Activated naive CD8-positive, alpha-beta T cell treated with anti-CD3 and anti-CD28 coated beads for 36 hours (primary cell): ENCODE measurements at regions not wholly inside any gene's neighbourhood (a gene's known extent, or its start where the extent isn't known, plus 50 kb on each side); places are given as distances from the start of the nearest gene placed in this dataset.
"Not testable (repeated sequence)": the region's sequence is repeated elsewhere in the genome, so short reads cannot be mapped to it uniquely, and the experiment has no call there.

Source experiments
- DNase-seq: peaks from one replicate; pipeline ENCODE4 v3.0.0; 2021
- H3K27ac Mint-ChIP-seq: one replicate; pipeline ENCODE4 v1.8.0; 2022; ENCODE audit warnings: mild to moderate bottlenecking, moderate library complexity, mixed read lengths
- H3K27me3 Mint-ChIP-seq: one replicate; pipeline ENCODE4 v1.8.0; 2022; ENCODE audit warnings: mild to moderate bottlenecking, mixed read lengths
- H3K36me3 Mint-ChIP-seq: one replicate; pipeline ENCODE4 v1.8.0; 2021; ENCODE audit warnings: mild to moderate bottlenecking, mixed read lengths
- H3K4me1 Mint-ChIP-seq: one replicate; pipeline ENCODE4 v1.8.0; 2021; ENCODE audit warnings: mixed read lengths
- H3K4me3 Mint-ChIP-seq: one replicate; pipeline ENCODE4 v1.8.0; 2022; ENCODE audit warnings: mild to moderate bottlenecking, moderate library complexity, mixed read lengths
- H3K9me3 Mint-ChIP-seq: one replicate; pipeline ENCODE4 v1.8.0; 2022; ENCODE audit warnings: mixed read lengths

GRCh38 chr12:59345406-59345805 lies 250.4 kb upstream of the SLC16A7 start:
- Mint-ChIP-seq H3K27me3 (no peaks in the 10 kb centered on the region), H3K4me1 (no peaks in the 10 kb centered on the region), H3K36me3 (no peaks in the 10 kb centered on the region), H3K4me3 (no peak overlapping the region), H3K27ac (no peak overlapping the region), H3K9me3 (peaks cover 9% of the 10 kb centered on the region)
- no peak for DNase-seq

GRCh38 chr12:59344224-59344623 lies 251.6 kb upstream of the SLC16A7 start:
- peaks cover 9% of the 10 kb centered on the region for H3K9me3 Mint-ChIP-seq
- no peaks in the 10 kb centered on the region for H3K27me3 Mint-ChIP-seq
- no peaks in the 10 kb centered on the region for H3K4me1 Mint-ChIP-seq
- no peak overlapping the region for H3K27ac Mint-ChIP-seq
- H3K36me3 Mint-ChIP-seq, result no peaks in the 10 kb centered on the region
- no peak for DNase-seq
- H3K4me3 Mint-ChIP-seq, result no peak overlapping the region

GRCh38 chr12:59329462-59329861 lies 266.4 kb upstream of the SLC16A7 start:
- Mint-ChIP-seq H3K36me3 (no peaks in the 10 kb centered on the region), H3K4me1 (no peaks in the 10 kb centered on the region), H3K4me3 (no peak overlapping the region), H3K27me3 (no peaks in the 10 kb centered on the region), H3K9me3 (no peaks in the 10 kb centered on the region), H3K27ac (no peak overlapping the region)
- no peak for DNase-seq

GRCh38 chr12:59328395-59329075 lies 267.3 kb upstream of the SLC16A7 start:
- DNase-seq, H3K9me3 Mint-ChIP-seq, H3K27me3 Mint-ChIP-seq, H3K27ac Mint-ChIP-seq, H3K4me3 Mint-ChIP-seq, H3K4me1 Mint-ChIP-seq, H3K36me3 Mint-ChIP-seq: not testable (repeated sequence)

- not testable (repeated sequence) for H3K9me3 Mint-ChIP-seq, H3K27me3 Mint-ChIP-seq, H3K27ac Mint-ChIP-seq, H3K36me3 Mint-ChIP-seq, DNase-seq, H3K4me3 Mint-ChIP-seq, H3K4me1 Mint-ChIP-seq
These were observed 269.4 kb upstream of the SLC16A7 start for GRCh38 chr12:59326457-59326856.

GRCh38 chr12:59322473-59322872 lies 273.4 kb upstream of the SLC16A7 start:
- DNase-seq, result no peak
- Mint-ChIP-seq H3K4me1 (no peaks in the 10 kb centered on the region), H3K27ac (no peak overlapping the region), H3K4me3 (no peak overlapping the region), H3K9me3 (no peaks in the 10 kb centered on the region), H3K27me3 (no peaks in the 10 kb centered on the region), H3K36me3 (no peaks in the 10 kb centered on the region)

- H3K4me3 Mint-ChIP-seq, result no peak overlapping the region
- no peaks in the 10 kb centered on the region for H3K36me3 Mint-ChIP-seq
- no peaks in the 10 kb centered on the region for H3K27me3 Mint-ChIP-seq
- no peak for DNase-seq
- no peaks in the 10 kb centered on the region for H3K4me1 Mint-ChIP-seq
- H3K9me3 Mint-ChIP-seq, result no peaks in the 10 kb centered on the region
- H3K27ac Mint-ChIP-seq, result no peak overlapping the region
These were observed 274.6 kb upstream of the SLC16A7 start for GRCh38 chr12:59321278-59321677.

GRCh38 chr12:59320112-59320511 lies 275.7 kb upstream of the SLC16A7 start:
- H3K36me3 Mint-ChIP-seq, result no peaks in the 10 kb centered on the region
- H3K27me3 Mint-ChIP-seq, result no peaks in the 10 kb centered on the region
- no peaks in the 10 kb centered on the region for H3K9me3 Mint-ChIP-seq
- DNase-seq, result no peak
- H3K4me3 Mint-ChIP-seq, result no peak overlapping the region
- H3K4me1 Mint-ChIP-seq, result no peaks in the 10 kb centered on the region
- no peak overlapping the region for H3K27ac Mint-ChIP-seq

- no peak overlapping the region for H3K27ac Mint-ChIP-seq
- no peak overlapping the region for H3K4me3 Mint-ChIP-seq
- no peaks in the 10 kb centered on the region for H3K27me3 Mint-ChIP-seq
- no peaks in the 10 kb centered on the region for H3K9me3 Mint-ChIP-seq
- no peaks in the 10 kb centered on the region for H3K4me1 Mint-ChIP-seq
- no peak for DNase-seq
- H3K36me3 Mint-ChIP-seq, result no peaks in the 10 kb centered on the region
These were observed 276.9 kb upstream of the SLC16A7 start for GRCh38 chr12:59318940-59319339.

- DNase-seq, result no peak
- Mint-ChIP-seq H3K4me3 (no peak overlapping the region), H3K9me3 (no peaks in the 10 kb centered on the region), H3K27ac (no peak overlapping the region), H3K4me1 (no peaks in the 10 kb centered on the region), H3K36me3 (no peaks in the 10 kb centered on the region), H3K27me3 (no peaks in the 10 kb centered on the region)
These were observed 278.2 kb upstream of the SLC16A7 start for GRCh38 chr12:59317598-59317997.

GRCh38 chr12:59316938-59317337 lies 278.9 kb upstream of the SLC16A7 start:
- H3K4me3 Mint-ChIP-seq, result no peak overlapping the region
- no peaks in the 10 kb centered on the region for H3K4me1 Mint-ChIP-seq
- no peaks in the 10 kb centered on the region for H3K36me3 Mint-ChIP-seq
- no peak overlapping the region for H3K27ac Mint-ChIP-seq
- H3K9me3 Mint-ChIP-seq, result peaks cover 4% of the 10 kb centered on the region
- no peaks in the 10 kb centered on the region for H3K27me3 Mint-ChIP-seq
- no peak for DNase-seq

GRCh38 chr12:59316354-59316753 lies 279.5 kb upstream of the SLC16A7 start:
- not testable (repeated sequence) for H3K36me3 Mint-ChIP-seq, DNase-seq, H3K9me3 Mint-ChIP-seq, H3K4me1 Mint-ChIP-seq, H3K27ac Mint-ChIP-seq, H3K27me3 Mint-ChIP-seq, H3K4me3 Mint-ChIP-seq

- Mint-ChIP-seq H3K36me3 (no peaks in the 10 kb centered on the region), H3K27me3 (no peaks in the 10 kb centered on the region), H3K27ac (no peak overlapping the region), H3K4me1 (no peaks in the 10 kb centered on the region), H3K9me3 (peaks cover 13% of the 10 kb centered on the region), H3K4me3 (no peak overlapping the region)
- no peak for DNase-seq
These were observed 281.6 kb upstream of the SLC16A7 start for GRCh38 chr12:59314209-59314608.

GRCh38 chr12:59304077-59304721 lies 291.6 kb upstream of the SLC16A7 start:
- Mint-ChIP-seq H3K4me1 (no peaks in the 10 kb centered on the region), H3K27me3 (peaks cover 6% of the 10 kb centered on the region), H3K27ac (no peak overlapping the region), H3K4me3 (no peak overlapping the region), H3K9me3 (peaks cover 1% of the 10 kb centered on the region), H3K36me3 (no peaks in the 10 kb centered on the region)
- no peak for DNase-seq

GRCh38 chr12:59298296-59298695 lies 297.5 kb upstream of the SLC16A7 start:
- H3K27ac Mint-ChIP-seq, result no peak overlapping the region
- H3K4me3 Mint-ChIP-seq, result no peak overlapping the region
- no peaks in the 10 kb centered on the region for H3K4me1 Mint-ChIP-seq
- no peak for DNase-seq
- H3K27me3 Mint-ChIP-seq, result peaks cover 6% of the 10 kb centered on the region
- H3K9me3 Mint-ChIP-seq, result peaks cover 1% of the 10 kb centered on the region
- H3K36me3 Mint-ChIP-seq, result no peaks in the 10 kb centered on the region

GRCh38 chr12:59294221-59294620 lies 301.6 kb upstream of the SLC16A7 start:
- H3K9me3 Mint-ChIP-seq, result no peaks in the 10 kb centered on the region
- no peaks in the 10 kb centered on the region for H3K27me3 Mint-ChIP-seq
- no peak for DNase-seq
- H3K36me3 Mint-ChIP-seq, result no peaks in the 10 kb centered on the region
- no peaks in the 10 kb centered on the region for H3K4me1 Mint-ChIP-seq
- H3K4me3 Mint-ChIP-seq, result no peak overlapping the region
- H3K27ac Mint-ChIP-seq, result no peak overlapping the region
